Vagina (tissue), 2 donors: ENCODE measurements at regions not wholly inside any gene's neighbourhood (a gene's known extent, or its start where the extent isn't known, plus 50 kb on each side); places are given as distances from the start of the nearest gene placed in this dataset.

Experiments used
- CTCF ChIP-seq, 3 experiments: fragments of 450-650 bp in 2 of 3; fragments of 200-600 bp in 1 of 3; sonication (generic) in 1 of 3; IDR thresholded peaks; one replicate each; pipeline ENCODE4 v1.5.1; 2017 to 2019; ENCODE audit warnings: antibody characterized with exemption in 3 of 3, mild to moderate bottlenecking in 2 of 3, moderate library complexity in 2 of 3
- POLR2AphosphoS5 ChIP-seq, 2 donors: sonication (generic); formaldehyde crosslinking; IDR thresholded peaks; one replicate each; pipeline ENCODE4 v1.9.0; 2017; ENCODE audit warnings: antibody characterized with exemption in 2 of 2, mild to moderate bottlenecking in 2 of 2, low read depth in 1 of 2; ENCODE audit not compliant: insufficient read depth in 1 of 2

- TF ChIP-seq POLR2AphosphoS5 (IDR thresholded peaks at IDR 0.05; ENCODE audit: insufficient read depth in 1 of 2, low read depth in 1 of 2) (no peak), CTCF (IDR thresholded peaks at IDR 0.05) (no peak)
These were observed 56.8 kb upstream of the SLC6A6 start for GRCh38 chr3:14345496-14346150.
